NCI-H774 (cell line): ENCODE measurements at regions not wholly inside any gene's neighbourhood (a gene's known extent, or its start where the extent isn't known, plus 50 kb on each side); places are given as distances from the start of the nearest gene placed in this dataset.
"Not testable (repeated sequence)": the region's sequence is repeated elsewhere in the genome, so short reads cannot be mapped to it uniquely, and the experiment has no call there.

Experiments
- DNase-seq: peaks from one replicate; lab custom pipeline; 2025; lab: John Stamatoyannopoulos, UW

- DNase-seq: no peak
These were observed 66.9 kb upstream of the ZNF746 start for GRCh38 chr7:149564340-149565095.

- DNase-seq: no peak
These were observed 65.0 kb upstream of the ZNF746 start for GRCh38 chr7:149562602-149563001.

GRCh38 chr7:149561072-149561471 is 63.5 kb upstream of the ZNF746 start:
- DNase-seq: no peak

GRCh38 chr7:149559711-149560110 is 62.1 kb upstream of the ZNF746 start:
- no peak for DNase-seq

GRCh38 chr7:149558149-149558861 is 60.7 kb upstream of the ZNF746 start:
- no peak for DNase-seq

GRCh38 chr7:149556525-149556924 is 58.9 kb upstream of the ZNF746 start:
- not testable (repeated sequence) for DNase-seq

GRCh38 chr7:149554821-149555220 is 57.2 kb upstream of the ZNF746 start:
- DNase-seq: not testable (repeated sequence)

GRCh38 chr7:149553991-149554390 is 56.4 kb upstream of the ZNF746 start:
- DNase-seq: not testable (repeated sequence)

- no peak for DNase-seq
These were observed 55.2 kb upstream of the ZNF746 start for GRCh38 chr7:149552799-149553198.
